ENCODE measurements at regions not wholly inside any gene's neighbourhood (a gene's known extent, or its start where the extent isn't known, plus 50 kb on each side); places are given as distances from the start of the nearest gene placed in this dataset.
"Not testable (repeated sequence)": the region's sequence is repeated elsewhere in the genome, so short reads cannot be mapped to it uniquely, and the experiment has no call there.

DNA sequence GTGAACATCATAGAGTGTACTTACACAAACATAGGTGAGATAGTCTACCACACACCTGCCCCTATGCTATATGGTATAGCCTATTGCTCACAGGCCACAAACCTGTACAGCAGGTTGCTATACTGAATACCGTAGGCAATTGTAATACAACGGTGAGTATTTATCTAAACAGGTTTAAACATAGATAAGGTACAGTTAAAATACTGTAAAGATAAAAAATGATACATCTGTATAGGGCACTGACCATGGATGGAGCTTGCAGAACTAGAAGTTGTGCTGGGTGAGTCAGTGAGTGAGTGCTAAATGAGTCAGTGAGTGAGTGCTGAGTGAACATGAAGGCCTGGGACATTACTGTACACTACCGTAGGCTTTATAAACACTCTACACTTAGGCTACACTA lies 267.0 kb upstream of the HS6ST1 start:
- DNase-seq = no peak

DNA sequence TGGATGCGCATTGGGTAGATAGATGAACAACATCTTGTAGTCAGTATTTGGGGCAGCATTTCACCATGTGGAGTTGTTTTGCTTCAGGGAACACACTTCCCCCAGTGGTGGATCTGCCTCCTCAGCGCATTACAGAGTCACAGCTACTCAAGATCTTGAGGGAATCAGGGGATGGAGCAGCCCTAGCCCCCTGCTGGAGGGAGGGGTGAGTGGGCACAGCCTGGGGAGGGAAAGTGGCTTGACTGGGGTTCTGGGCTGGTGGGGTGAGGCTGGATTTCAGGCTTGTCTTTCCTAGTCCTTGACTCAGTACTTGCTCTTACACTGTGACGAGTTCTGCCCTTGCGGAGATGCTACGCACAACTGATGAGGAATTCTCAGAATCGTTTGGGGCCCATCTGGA lies 271.0 kb upstream of the HS6ST1 start:
- no peak for DNase-seq

- no peak for DNase-seq
Measured at GRCh38 chr2:128590309-128591021, 271.8 kb upstream of the HS6ST1 start.

DNA sequence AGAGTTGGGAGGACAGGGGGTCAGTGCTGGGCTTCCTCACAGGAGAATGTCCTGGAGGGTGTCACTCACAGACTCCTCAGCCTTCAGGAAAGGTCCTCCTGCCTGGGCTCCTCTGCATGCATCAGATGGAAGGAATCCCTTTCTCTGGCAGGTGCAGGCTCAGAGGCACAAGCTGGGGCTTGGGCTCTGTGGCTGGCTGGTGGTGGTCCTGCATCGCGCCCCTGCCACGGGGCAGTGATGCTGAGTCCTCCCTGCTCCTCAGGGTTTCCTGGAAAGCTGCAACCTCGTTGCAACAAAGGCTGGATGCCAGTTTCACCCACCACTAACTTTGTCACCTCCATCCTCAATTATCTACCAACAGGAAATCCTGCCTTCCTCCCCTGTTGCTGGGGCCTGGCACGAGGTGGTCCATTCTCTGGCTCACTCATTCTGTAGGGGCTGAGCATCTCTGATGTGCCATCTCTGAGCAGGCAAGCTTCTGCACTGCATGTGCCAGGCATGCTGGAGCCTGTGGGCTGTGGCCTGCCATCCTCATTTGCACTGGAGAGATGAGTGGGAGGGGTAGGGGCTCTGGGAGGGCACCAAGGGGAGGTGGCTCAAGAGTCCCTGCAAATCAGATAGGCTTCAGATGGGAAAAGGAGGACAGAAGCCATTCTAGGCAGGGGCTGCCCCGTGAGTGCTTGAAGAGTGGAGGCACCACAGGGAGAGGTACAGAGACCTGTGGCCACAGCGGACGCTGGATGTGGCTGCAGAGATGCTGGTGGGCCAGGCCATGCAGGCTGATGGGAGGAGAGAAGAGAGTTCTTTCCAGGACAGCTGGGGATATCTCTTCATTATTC lies 272.6 kb upstream of the HS6ST1 start:
- no peak for DNase-seq

DNA sequence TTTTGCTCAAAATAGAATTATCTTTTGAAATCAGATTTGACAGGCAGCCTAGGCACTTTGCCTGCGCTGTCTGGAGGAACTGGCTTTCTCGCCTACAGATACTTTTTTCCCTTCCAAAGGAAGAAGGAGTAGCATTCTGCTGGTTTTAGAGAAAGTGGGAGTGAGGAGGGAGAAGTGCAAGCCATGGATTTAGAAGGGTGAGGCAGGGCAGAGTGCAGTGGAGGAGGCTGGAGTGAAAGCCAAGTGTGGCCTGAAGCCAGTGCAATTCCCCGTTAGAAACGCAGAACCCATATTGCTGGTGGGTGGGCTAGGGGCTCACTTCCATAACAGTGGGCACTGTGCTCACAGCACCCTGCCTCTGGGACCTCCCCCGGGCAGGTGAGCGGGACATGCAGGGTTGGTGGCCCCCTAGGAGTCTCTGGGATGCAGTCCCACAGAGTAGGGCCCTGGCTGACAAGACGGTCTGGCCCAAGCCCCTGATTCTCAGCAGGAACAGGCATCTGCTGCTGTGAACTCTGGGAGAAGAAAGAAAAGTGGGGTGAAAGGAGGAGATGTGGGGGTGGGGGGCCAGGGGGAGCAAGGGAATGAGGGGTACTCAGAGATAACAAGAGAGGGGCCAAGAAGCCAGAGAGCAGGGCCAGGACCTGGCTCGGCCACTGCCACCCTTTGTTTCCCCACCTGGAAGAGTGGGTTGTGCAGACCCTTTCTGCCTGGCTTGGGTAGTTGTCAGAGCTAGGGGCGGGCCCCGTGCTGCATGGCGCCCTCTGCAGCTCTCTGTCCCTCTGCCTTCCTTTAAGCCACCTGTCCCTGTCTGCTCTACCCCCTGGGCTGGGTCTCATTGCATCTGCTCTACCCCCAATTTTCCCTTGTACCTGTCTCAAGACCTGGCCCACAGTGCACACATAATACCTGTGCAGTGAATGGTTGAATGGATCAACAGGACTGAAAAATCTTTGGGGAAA lies 273.5 kb upstream of the HS6ST1 start:
- no peak for DNase-seq

GRCh38 chr2:128593518-128593878 lies 274.8 kb upstream of the HS6ST1 start:
- DNase-seq = no peak

GRCh38 chr2:128593879-128594650 lies 275.4 kb upstream of the HS6ST1 start:
- no peak for DNase-seq

DNA sequence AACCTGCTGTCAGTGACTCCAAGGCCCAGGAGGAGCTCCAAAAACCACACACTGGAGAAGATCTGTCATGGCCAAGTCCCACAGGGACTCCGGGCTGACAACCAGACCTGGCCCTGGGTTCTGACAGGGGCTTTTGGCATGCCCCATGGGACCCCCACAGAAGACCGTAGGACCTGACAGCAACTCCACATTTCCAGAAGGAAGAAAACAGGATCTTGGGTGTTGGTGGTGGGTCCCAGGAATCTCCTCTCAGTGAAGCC lies 275.9 kb upstream of the HS6ST1 start:
- no peak for DNase-seq

- no peak for DNase-seq
Measured at GRCh38 chr2:128594953-128595677, 276.4 kb upstream of the HS6ST1 start.

- DNase-seq = no peak
Measured at GRCh38 chr2:128595763-128596395, 277.2 kb upstream of the HS6ST1 start.

- DNase-seq = no peak
Measured at GRCh38 chr2:128596396-128597120, 277.9 kb upstream of the HS6ST1 start.

- no peak for DNase-seq
Measured at GRCh38 chr2:128597121-128597762, 278.6 kb upstream of the HS6ST1 start.

DNA sequence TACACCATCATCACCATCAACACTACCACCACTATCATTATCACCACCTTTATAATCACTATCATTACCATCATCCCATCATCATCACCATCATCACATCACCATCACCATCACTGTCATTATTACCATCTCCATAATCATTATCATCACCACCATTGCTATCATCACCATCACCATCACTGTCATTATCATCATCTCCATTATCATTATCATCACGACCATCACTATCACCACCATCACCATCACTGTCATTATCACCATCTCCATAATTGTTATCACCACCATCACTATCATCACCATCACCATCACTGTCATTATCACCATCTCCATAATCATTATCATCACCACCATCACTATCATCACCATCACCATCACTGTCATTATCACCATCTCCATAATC lies 279.6 kb upstream of the HS6ST1 start:
- not testable (repeated sequence) for DNase-seq

DNA sequence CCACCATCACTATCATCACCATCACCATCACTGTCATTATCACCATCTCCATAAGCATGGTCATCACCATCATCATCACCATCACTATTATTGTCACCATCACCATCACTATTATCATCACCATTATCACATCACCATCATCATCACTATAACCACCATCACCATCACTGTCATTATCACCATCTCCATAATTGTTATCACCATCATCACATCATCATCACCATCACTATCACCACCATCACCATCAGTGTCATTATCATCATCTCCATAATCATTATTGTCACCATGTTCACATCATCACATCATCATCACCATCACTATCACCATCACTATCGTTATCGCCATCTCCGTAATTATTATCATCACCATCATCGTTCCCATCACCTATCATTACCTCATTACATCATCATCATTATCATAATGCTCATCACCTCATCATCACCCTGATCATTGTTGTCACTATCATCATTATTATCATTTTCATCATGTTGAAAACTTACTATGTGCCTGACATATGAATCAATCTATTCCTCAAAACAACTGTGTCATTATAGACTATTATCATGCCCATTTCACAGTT lies 280.3 kb upstream of the HS6ST1 start:
- DNase-seq = no peak

GRCh38 chr2:128599700-128600099 lies 281.0 kb upstream of the HS6ST1 start:
- DNase-seq = no peak

DNA sequence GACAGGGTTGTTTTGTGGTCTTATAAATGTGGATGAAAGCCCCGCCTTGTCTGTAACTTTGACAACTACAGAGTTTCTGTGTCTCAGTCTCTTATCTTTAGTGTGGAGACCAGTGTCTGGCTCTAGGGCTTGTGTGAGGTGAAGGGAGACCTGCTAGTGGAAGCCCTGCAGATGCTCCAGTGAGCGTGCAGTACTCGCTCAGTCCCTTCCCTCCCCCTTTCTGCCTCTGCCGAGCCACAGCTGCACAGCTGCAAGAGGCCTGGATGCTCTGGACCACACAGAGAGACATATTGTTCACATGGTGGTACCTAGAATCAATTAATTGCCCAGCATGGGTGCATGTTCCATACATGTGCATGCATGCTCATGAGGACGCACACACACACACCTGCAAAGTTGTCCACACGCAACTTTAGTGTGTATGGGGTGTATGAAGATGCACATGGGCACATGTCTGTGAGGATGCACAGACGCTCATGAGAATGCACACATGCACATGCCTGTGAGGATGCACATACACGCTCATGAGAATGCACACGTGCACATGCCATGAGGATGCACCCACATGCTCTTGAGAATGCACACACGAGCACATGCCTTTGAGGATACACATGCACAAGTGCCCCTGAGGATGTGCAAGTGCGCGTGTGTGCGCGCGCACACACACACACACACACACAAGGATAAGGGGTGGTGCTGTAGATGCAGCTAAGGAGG lies 282.1 kb upstream of the HS6ST1 start:
- no peak for DNase-seq

GRCh38 chr2:128601298-128602037 lies 282.8 kb upstream of the HS6ST1 start:
- DNase-seq = no peak

DNA sequence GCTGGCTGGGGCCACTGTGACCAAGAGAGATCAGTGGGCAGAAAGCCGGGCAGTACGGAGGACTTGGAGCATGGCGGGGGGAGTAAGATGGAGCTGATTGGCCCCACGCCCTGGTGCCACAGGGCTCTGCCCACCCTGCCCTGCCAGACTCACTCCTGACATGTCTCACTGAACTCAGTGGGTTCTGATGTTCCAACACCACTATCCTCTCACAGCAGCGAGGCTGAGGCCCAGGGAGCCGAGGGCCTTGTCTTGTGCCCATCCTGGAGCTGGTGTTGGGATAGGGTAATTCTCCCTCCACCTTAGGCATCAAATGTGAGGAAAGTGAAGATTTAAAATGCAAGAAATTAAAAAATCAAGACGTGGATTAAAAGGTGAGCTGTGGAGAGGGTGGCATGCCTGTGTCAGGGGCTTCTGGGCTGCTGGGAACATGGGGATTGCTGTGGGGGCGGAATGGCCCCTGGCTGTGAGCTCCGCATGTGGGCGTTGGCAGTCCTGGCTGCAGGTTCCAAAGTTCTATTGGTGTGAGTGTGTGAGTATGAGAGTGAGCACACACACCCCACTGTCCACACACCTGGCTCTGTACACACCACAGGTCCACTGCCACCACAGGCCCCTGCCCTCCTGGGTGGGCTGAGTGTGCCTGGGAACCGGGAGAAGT lies 283.5 kb upstream of the HS6ST1 start:
- DNase-seq = no peak
